HG02852 (cell line): ENCODE measurements at regions not wholly inside any gene's neighbourhood (a gene's known extent, or its start where the extent isn't known, plus 50 kb on each side); places are given as distances from the start of the nearest gene placed in this dataset.
"Not testable (repeated sequence)": the region's sequence is repeated elsewhere in the genome, so short reads cannot be mapped to it uniquely, and the experiment has no call there.

Source experiments
- ATAC-seq: cut with Tn5 transposase; IDR thresholded peaks from one replicate; pipeline ENCODE4 v1.9.1; 2021; ENCODE audit warnings: mild to moderate bottlenecking, moderate library complexity; ENCODE audit not compliant: unreplicated experiment

DNA sequence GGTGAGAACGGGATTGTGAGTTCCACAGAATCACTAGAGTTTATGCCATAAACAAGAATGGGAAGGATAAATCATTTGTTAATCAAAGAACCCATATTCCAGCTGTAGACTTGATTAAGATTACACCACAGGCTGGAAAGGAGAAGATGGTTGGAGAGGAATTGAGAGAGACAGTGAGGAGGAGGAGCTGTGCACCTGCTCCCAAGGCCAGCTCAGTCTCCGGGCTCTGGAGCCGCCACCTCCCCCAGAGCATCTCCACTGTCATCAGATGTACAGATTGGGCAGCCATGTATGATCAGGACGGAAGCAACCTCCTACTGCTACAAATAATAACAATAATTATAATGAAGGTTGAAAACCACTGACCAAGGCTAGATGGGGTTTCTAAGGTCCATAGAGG is 170.0 kb downstream of the MINAR1 start:
- no peak for ATAC-seq

DNA sequence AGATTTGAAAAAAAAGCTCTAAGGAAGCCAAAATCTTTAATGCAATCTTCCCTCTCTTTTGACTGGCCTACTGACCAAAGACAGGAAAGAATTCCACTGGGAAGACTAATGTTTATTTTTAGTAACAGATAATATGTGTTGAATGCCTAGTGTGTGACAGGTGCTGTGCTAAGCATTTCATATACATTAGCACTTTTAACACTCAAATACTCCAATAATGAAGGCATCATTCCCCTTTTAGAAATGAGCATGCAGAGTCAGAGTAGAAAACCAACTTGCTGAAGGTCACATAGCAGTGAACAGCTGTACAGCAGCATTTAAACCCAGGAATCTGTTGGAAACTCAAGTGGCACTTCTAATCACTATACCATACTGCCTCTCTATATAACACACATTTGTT is 170.6 kb downstream of the MINAR1 start:
- ATAC-seq: no peak

DNA sequence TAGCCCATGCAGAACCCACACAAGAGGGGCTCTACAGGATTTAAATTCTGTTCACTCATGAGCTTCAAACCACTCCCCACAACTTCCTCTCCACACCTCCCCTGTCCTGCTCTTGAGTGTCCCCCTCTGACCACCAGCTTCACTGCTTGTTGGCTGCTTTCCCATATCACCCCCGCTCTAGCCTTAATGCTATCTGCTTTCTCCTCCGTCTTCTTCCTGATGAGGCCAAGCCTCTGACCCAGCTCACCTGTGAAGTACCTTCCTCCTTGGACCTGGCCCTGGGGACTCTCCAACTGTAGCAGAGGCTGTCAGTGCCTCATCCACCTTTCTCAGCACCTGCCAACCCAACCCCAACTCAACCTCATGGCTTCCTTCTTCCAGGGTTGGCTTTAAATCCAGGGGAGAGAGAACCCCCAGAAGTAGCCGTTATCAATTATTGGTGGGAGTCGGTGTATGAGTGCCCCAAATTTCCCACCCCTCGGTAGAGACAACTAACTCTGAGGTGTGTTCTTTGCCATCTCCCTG is 174.8 kb downstream of the MINAR1 start:
- ATAC-seq: no peak

GRCh38 chr15:79608066-79608864 is 176.1 kb downstream of the MINAR1 start:
- ATAC-seq: no peak

GRCh38 chr15:79609506-79609905 is 177.4 kb downstream of the MINAR1 start:
- ATAC-seq: no peak

- ATAC-seq: no peak
Measured at GRCh38 chr15:79610021-79610420, 177.9 kb downstream of the MINAR1 start.

- no peak for ATAC-seq
Measured at GRCh38 chr15:79615754-79616153, 183.6 kb downstream of the MINAR1 start.

- no peak for ATAC-seq
Measured at GRCh38 chr15:79617071-79617470, 184.9 kb downstream of the MINAR1 start.

- ATAC-seq: no peak
Measured at GRCh38 chr15:79620112-79620857, 188.1 kb downstream of the MINAR1 start.

- ATAC-seq: not testable (repeated sequence)
Measured at GRCh38 chr15:79621805-79622204, 189.7 kb downstream of the MINAR1 start.

GRCh38 chr15:79623488-79623887 is 191.4 kb downstream of the MINAR1 start:
- no peak for ATAC-seq

GRCh38 chr15:79629687-79630086 is 197.6 kb downstream of the MINAR1 start:
- ATAC-seq: no peak

DNA sequence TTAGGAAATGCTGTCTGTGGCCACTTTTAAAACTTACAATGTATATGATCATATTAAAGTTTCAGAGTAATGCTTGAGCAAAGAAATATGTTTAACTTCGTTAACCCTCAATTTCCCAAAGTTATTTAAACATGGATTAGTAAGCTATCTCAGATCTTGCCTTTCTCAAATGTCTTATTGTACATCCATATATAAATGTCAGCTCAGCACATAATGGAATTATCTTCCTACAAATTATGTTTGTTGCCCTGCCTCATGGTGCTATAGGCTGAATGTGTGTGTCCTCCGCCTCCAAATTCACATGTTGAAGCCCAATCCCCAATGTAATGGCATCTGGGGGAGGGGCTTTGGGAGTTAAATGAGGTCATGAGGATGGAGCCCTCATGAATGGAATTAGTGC is 200.3 kb downstream of the MINAR1 start:
- no peak for ATAC-seq

DNA sequence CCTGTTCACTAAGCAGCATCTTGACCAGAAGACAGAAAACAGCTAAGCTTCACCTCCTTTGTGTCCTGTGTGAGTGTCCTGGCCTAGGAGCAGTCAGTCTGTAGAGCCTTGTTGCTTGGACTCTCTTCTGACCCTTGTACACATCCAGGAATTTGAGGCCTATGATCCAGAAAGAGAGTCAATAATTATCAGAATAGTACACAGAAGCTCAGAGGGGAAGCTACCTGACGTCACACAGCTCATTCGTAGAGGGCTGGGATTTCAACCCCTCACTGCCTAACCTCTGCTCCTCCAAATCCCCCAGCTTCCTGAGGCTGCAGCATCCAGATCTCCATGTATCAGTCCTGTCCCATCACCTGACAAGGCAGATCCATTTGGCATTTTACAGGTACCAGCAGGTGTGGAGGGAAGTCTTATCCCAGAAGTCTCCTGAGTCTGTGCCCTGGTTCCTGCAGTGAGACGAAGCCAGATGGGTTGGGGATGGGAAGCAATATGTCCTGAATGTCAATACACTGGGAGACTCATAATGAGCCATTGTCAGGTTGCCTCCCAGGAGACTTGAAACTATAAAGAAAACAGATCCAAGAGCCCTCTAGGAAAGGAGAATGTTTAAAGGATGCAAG is 203.1 kb downstream of the MINAR1 start:
- no peak for ATAC-seq

DNA sequence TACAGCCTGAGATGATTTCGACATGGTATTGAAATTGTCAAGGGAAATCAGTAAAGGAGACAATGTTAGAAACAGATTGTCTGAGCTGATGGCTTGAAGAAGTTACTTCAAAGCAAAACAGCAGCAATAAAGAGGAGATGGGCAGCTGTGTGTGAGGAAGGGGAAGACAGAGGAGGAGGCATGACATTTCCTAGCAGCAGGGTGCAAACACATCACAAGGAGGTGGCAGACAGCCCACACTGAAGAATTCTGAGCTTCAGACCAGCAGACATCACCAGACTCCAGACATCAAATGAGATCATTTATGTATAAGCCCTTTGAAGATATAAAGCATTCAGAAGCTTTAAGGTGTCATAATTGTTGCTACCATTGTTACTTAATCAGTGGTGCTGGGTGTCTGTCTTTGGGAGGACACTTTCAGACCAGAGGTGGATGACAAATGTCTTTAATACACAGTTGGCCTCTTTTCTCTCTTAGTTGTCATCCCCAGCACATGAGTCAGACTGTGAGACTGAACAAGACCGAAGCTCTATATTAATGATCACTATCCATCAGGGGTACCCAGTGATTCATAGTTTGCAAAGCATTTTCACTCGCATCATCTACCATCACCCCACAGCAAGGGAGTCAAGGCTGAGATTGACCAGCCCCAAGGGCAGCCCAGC is 203.9 kb downstream of the MINAR1 start:
- ATAC-seq: no peak

DNA sequence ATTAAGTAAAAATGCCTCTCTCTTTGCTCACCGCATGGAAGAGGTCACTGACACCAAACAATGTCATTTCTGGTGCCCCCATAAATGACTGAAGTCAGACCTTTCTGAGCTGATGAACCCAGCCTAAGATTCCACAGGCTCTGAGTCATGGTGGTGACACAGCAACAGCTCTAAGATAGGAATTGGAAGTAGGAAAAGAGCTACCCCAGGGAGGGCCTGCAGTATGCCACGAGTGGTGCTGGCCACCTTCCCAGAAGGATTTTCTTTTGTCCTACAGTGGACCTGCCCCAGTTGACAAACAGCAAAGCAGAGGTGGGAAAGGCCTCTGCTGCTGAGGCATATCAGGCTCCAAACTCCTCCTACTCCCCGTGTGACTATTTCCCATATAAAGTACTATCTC is 208.1 kb downstream of the MINAR1 start:
- ATAC-seq: no peak

- no peak for ATAC-seq
Measured at GRCh38 chr15:79641841-79642240, 209.7 kb downstream of the MINAR1 start.

DNA sequence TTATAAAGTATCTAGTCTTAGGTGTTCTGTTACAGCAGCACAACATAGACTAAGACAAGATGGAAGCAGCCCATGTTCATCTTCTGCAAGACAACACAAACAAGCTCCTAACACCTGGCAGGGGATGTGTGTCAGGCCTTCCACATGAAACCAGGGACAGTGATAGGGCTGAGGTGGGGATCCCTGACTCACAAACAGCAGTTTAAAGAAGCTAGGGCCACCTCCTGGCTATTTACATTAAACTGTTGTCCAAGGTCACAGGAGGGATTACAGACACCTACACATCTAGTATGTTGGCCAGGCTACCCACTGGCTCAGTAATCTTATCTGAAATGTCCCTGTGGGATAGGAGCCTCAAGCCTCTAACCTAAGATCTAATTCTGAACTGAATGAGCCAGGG is 211.3 kb downstream of the MINAR1 start:
- no peak for ATAC-seq

GRCh38 chr15:79644091-79644490 is 212.0 kb downstream of the MINAR1 start:
- ATAC-seq: no peak

DNA sequence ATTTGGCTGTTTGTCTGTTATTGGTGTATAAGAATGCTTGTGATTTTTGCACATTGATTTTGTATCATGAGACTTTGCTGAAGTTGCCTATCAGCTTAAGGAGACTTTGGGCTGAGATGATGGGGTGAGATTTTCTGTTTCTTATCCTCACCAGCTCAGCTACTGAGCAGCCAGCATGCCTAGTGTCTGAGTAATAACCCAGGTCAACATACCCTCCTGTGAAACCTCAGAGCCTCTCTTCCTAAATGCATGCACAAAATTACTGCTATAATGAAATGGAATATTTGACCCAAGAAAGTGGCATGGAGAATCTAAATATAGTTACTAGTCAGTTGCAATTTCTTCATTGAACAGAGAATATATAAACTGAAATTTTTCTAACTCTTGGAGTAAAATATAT is 220.8 kb downstream of the MINAR1 start:
- not testable (repeated sequence) for ATAC-seq

DNA sequence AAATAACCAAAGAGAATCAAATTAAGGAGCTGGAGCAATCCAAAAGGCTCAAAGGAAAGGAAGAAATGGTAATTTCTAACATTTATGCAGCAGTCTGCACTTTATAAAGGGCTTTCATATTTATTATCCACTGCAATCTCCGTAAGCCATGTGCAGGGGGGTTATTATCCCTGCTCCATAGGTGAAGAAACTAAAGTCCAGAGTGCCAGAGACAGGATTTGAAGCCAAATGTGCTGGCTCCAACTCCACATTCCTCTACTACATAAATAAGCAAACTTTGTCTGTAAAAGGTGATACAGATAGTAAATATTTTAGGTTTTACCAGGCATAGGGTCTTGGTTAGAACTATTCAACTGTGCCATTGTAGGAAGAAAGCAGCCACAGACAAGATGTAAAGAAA is 221.4 kb downstream of the MINAR1 start:
- ATAC-seq: no peak
